Keratinocyte (primary cell): ENCODE measurements at regions not wholly inside any gene's neighbourhood (a gene's known extent, or its start where the extent isn't known, plus 50 kb on each side); places are given as distances from the start of the nearest gene placed in this dataset.

Source experiments
- DNase-seq: peaks from one replicate; pipeline ENCODE4 v3.0.0-alpha.2; 2011; ENCODE audit warnings: low read depth, missing footprints, low spot score
- FAIRE-seq: peaks from 2 replicates; lab custom pipeline; 2011; peaks lifted over from hg19 to GRCh38; lab: Jason Lieb, UNC
- H2AFZ ChIP-seq: 2 replicates; pipeline ENCODE4 v1.6.0; 2012; ENCODE audit warnings: low read length, control low read depth, inconsistent platforms; ENCODE audit not compliant: control insufficient read depth
- H3K27ac ChIP-seq: 2 replicates; pipeline ENCODE4 v1.5.1; 2011; ENCODE audit warnings: low read length; ENCODE audit not compliant: control insufficient read depth, insufficient read depth
- H3K27me3 ChIP-seq: 3 replicates; pipeline ENCODE4 v1.6.0; 2011; ENCODE audit warnings: low read length; ENCODE audit not compliant: control insufficient read depth, insufficient read depth; ENCODE audit errors: extremely low read depth
- H3K36me3 ChIP-seq, 2 experiments: 2 replicates in 1 of 2; 3 replicates in 1 of 2; pipeline ENCODE4 v1.5.1; 2011; ENCODE audit warnings: low read length in 2 of 2, mild to moderate bottlenecking in 1 of 2; ENCODE audit not compliant: control insufficient read depth in 2 of 2, insufficient read depth in 2 of 2; ENCODE audit errors: extremely low read depth in 1 of 2
- H3K4me1 ChIP-seq: 3 replicates; pipeline ENCODE4 v1.5.1; 2011; ENCODE audit warnings: low read length; ENCODE audit not compliant: control insufficient read depth, insufficient read depth; ENCODE audit errors: extremely low read depth
- H3K4me2 ChIP-seq: 3 replicates; pipeline ENCODE4 v1.6.0; 2011; ENCODE audit warnings: low read depth, low read length; ENCODE audit not compliant: control insufficient read depth, insufficient read depth; ENCODE audit errors: extremely low read depth
- H3K4me3 ChIP-seq, 3 experiments: fragments of 200-600 bp in 1 of 3; sonication (generic) in 1 of 3; 2 replicates in 2 of 3; 3 replicates in 1 of 3; pipeline ENCODE4 v1.5.1; 2011 to 2016; ENCODE audit warnings: low read length in 3 of 3, mild to moderate bottlenecking in 3 of 3, control low read depth in 2 of 3, inconsistent platforms in 1 of 3, low read depth in 1 of 3, mixed read lengths in 1 of 3, mixed run types in 1 of 3, moderate library complexity in 1 of 3; ENCODE audit not compliant: control insufficient read depth in 2 of 3, insufficient read depth in 2 of 3; ENCODE audit errors: extremely low read depth in 1 of 3
- H3K79me2 ChIP-seq: 2 replicates; pipeline ENCODE4 v1.6.0; 2012; ENCODE audit warnings: low read length; ENCODE audit not compliant: control insufficient read depth, insufficient read depth
- H3K9ac ChIP-seq: 3 replicates; pipeline ENCODE4 v1.6.0; 2011; ENCODE audit warnings: low read length; ENCODE audit not compliant: control insufficient read depth, insufficient read depth; ENCODE audit errors: extremely low read depth
- H3K9me1 ChIP-seq: 3 replicates; pipeline ENCODE4 v1.6.0; 2011; ENCODE audit warnings: low read length; ENCODE audit not compliant: control insufficient read depth, insufficient read depth; ENCODE audit errors: extremely low read depth
- H3K9me3 ChIP-seq: 2 replicates; pipeline ENCODE4 v1.5.1; 2012; ENCODE audit warnings: low read depth, low read length; ENCODE audit not compliant: control insufficient read depth
- H4K20me1 ChIP-seq: 3 replicates; pipeline ENCODE4 v1.6.0; 2011; ENCODE audit warnings: low read length; ENCODE audit not compliant: control insufficient read depth, insufficient read depth; ENCODE audit errors: extremely low read depth
- CTCF ChIP-seq, 3 experiments: IDR thresholded peaks in 1 of 3; conservative IDR thresholded peaks in 1 of 3; optimal IDR thresholded peaks in 1 of 3; 2 replicates in 2 of 3; 3 replicates in 1 of 3; pipeline versions ENCODE3 to v1.5.1; 2011; ENCODE audit warnings: low read length in 3 of 3, mild to moderate bottlenecking in 3 of 3, moderate library complexity in 2 of 3, control low read depth in 1 of 3, inconsistent platforms in 1 of 3; ENCODE audit not compliant: insufficient read depth in 2 of 3; ENCODE audit errors: extremely low read depth in 1 of 3
- EZH2 ChIP-seq: IDR thresholded peaks from one replicate; pipeline ENCODE4 v1.6.1; 2012; ENCODE audit warnings: inconsistent platforms, mild to moderate bottlenecking, low read length, moderate library complexity
- dilution Hi-C: fragments of 300-500 bp; cut with MboI; formaldehyde crosslinking; loops from one replicate; pipeline ENCODE4 v1.7.0; 2020; ENCODE audit warnings: low sequenced_read_pairs; ENCODE audit not compliant: extremely low pct_ligation_motif_present

GRCh38 chr18:75582406-75582821 is 154.9 kb upstream of the SMIM21 start:
- H3K4me3 ChIP-seq: no peak overlapping the region
- H4K20me1 ChIP-seq: no peaks in the 10 kb centered on the region
- no peak overlapping the region for H3K4me2 ChIP-seq
- H3K9me1 ChIP-seq: no peaks in the 10 kb centered on the region
- no peaks in the 10 kb centered on the region for H3K27me3 ChIP-seq
- H3K4me1 ChIP-seq: no peaks in the 10 kb centered on the region
- no peak overlapping the region for H2AFZ ChIP-seq
- FAIRE-seq (no peak), DNase-seq (no peak)
- TF ChIP-seq CTCF (optimal IDR thresholded peaks at IDR 0.05 in 1 of 3, IDR thresholded peaks at IDR 0.05 in 1 of 3, conservative IDR thresholded peaks at IDR 0.05 in 1 of 3; ENCODE audit: extremely low read depth in 1 of 3, insufficient read depth in 2 of 3, low read length in 3 of 3) (no peak), EZH2 (no peak)
- no peak overlapping the region for H3K27ac ChIP-seq
- dilution Hi-C loops: no loop called here
- no peaks in the 10 kb centered on the region for H3K79me2 ChIP-seq
- no peaks in the 10 kb centered on the region for H3K36me3 ChIP-seq
- no peak overlapping the region for H3K9ac ChIP-seq
- H3K9me3 ChIP-seq: no peaks in the 10 kb centered on the region

- no peaks in the 10 kb centered on the region for H4K20me1 ChIP-seq
- DNase-seq (no peak), FAIRE-seq (no peak)
- no peak overlapping the region for H3K27ac ChIP-seq
- TF ChIP-seq EZH2 (no peak), CTCF (optimal IDR thresholded peaks at IDR 0.05 in 1 of 3, IDR thresholded peaks at IDR 0.05 in 1 of 3, conservative IDR thresholded peaks at IDR 0.05 in 1 of 3; ENCODE audit: extremely low read depth in 1 of 3, insufficient read depth in 2 of 3, low read length in 3 of 3) (no peak)
- no peaks in the 10 kb centered on the region for H3K4me1 ChIP-seq
- no peak overlapping the region for H2AFZ ChIP-seq
- no peak overlapping the region for H3K4me2 ChIP-seq
- H3K36me3 ChIP-seq: no peaks in the 10 kb centered on the region
- H3K9ac ChIP-seq: no peak overlapping the region
- H3K27me3 ChIP-seq: no peaks in the 10 kb centered on the region
- no peak overlapping the region for H3K4me3 ChIP-seq
- no peaks in the 10 kb centered on the region for H3K9me3 ChIP-seq
- dilution Hi-C loops: no loop called here
- H3K79me2 ChIP-seq: no peaks in the 10 kb centered on the region
- H3K9me1 ChIP-seq: no peaks in the 10 kb centered on the region
Observed at GRCh38 chr18:75581336-75582131, 154.0 kb upstream of the SMIM21 start.
